ENCODE measurements at regions not wholly inside any gene's neighbourhood (a gene's known extent, or its start where the extent isn't known, plus 50 kb on each side); places are given as distances from the start of the nearest gene placed in this dataset.

DNA sequence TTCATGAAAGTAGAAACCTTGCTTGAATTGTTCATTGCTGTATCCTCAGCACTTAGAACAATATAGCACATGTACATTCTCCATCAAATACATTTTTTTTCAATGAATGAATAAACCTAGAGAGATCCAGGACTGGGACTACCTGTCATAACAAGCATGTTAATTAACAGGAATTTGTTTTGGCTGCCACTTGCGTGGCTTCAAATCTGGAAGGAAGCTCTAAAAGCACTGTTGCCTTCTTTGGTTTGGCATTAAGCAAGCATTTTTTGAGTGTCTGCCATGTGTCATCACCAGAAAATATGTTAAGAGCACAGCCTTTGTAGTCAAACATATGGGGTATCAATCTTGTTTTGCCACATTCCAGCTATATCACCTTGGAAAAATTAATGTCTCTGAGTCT lies 131.9 kb upstream of the BACH2 start:
- ChIA-PET CTCF (ENCODE audit: unreplicated experiment) (no interaction called here), POLR2A (interaction anchor here (0.5 to 0.7 kb wide), 5 partner anchors 11 to 918 kb away, joined by 3 read pairs; no protein-coding TSS in a partner anchor)
- no peaks in the 10 kb centered on the region; the same call in 1 of the 2 replicates for H3K36me3 ChIP-seq (ENCODE audit: insufficient read depth, low read length)
- no peak overlapping the region for H2AFZ ChIP-seq (ENCODE audit: low read length)
- BruUV-seq (replicated peaks): no TSS peak
- DNase-seq (ENCODE audit: low spot score): no peak
- H3K27ac ChIP-seq (ENCODE audit: low read depth, low read length, poor library complexity, severe bottlenecking): no peak overlapping the region
- intact Hi-C loops (cut with micrococcal nuclease; ENCODE audit: unreplicated experiment): no loop called here
- H3K9me3 ChIP-seq (ENCODE audit: low read length): peaks cover 42% of the 10 kb centered on the region
- H3K4me1 ChIP-seq (ENCODE audit: insufficient read depth, low read length, poor library complexity, severe bottlenecking): peaks cover 16% of the 10 kb centered on the region
- H3K9me2 ChIP-seq (ENCODE audit: insufficient read depth, low read length): no peaks in the 10 kb centered on the region
- H3K4me3 ChIP-seq (ENCODE audit: low read depth, low read length, poor library complexity, severe bottlenecking): no peak overlapping the region
- no peaks in the 10 kb centered on the region for H4K20me1 ChIP-seq (ENCODE audit: insufficient read depth, low read length)
- no peak overlapping the region for H3K4me2 ChIP-seq (ENCODE audit: low read length)
- no peaks in the 10 kb centered on the region for H3K79me2 ChIP-seq (ENCODE audit: insufficient read depth, low read depth, low read length)
- TF ChIP-seq EZH2phosphoT487 (IDR thresholded peaks at IDR 0.05; ENCODE audit: borderline replicate concordance, low read depth, low read length): no peak
- no peak for TF ChIP-seq CTCF (conservative IDR thresholded peaks at IDR 0.05; ENCODE audit: low read length)

GRCh38 chr6:90425161-90425641 lies 128.6 kb upstream of the BACH2 start:
- BruUV-seq (replicated peaks): no TSS peak
- ChIA-PET CTCF (ENCODE audit: unreplicated experiment) (no interaction called here), POLR2A (interaction anchor here (0.6 to 3.2 kb wide), 8 partner anchors 10 to 265 kb away, joined by 3 to 20 read pairs (median 4); no protein-coding TSS in a partner anchor)
- no peak for DNase-seq (ENCODE audit: low spot score)
- Histone ChIP-seq H2AFZ (ENCODE audit: low read length) (peak overlapping the region; percentile 80), H4K20me1 (ENCODE audit: insufficient read depth, low read length) (no peaks in the 10 kb centered on the region), H3K4me2 (ENCODE audit: low read length) (peak overlapping the region; percentile 64), H3K4me3 (ENCODE audit: low read depth, low read length, poor library complexity, severe bottlenecking) (peak overlapping the region; percentile 49), H3K4me1 (ENCODE audit: insufficient read depth, low read length, poor library complexity, severe bottlenecking) (peaks cover 17% of the 10 kb centered on the region), H3K9me2 (ENCODE audit: insufficient read depth, low read length) (no peaks in the 10 kb centered on the region), H3K27ac (ENCODE audit: low read depth, low read length, poor library complexity, severe bottlenecking) (no peak overlapping the region), H3K9me3 (ENCODE audit: low read length) (peaks cover 23% of the 10 kb centered on the region; the same call in 1 of the 2 replicates), H3K79me2 (ENCODE audit: insufficient read depth, low read depth, low read length) (no peaks in the 10 kb centered on the region), H3K36me3 (ENCODE audit: insufficient read depth, low read length) (no peaks in the 10 kb centered on the region; the same call in 1 of the 2 replicates)
- TF ChIP-seq EZH2phosphoT487 (IDR thresholded peaks at IDR 0.05; ENCODE audit: borderline replicate concordance, low read depth, low read length) (no peak), CTCF (conservative IDR thresholded peaks at IDR 0.05; ENCODE audit: low read length) (no peak)
- intact Hi-C loops (cut with micrococcal nuclease; ENCODE audit: unreplicated experiment): no loop called here

- Histone ChIP-seq H3K9me2 (ENCODE audit: insufficient read depth, low read length) (no peaks in the 10 kb centered on the region), H4K20me1 (ENCODE audit: insufficient read depth, low read length) (no peaks in the 10 kb centered on the region), H3K27ac (ENCODE audit: low read depth, low read length, poor library complexity, severe bottlenecking) (no peak overlapping the region), H3K9me3 (ENCODE audit: low read length) (peaks cover 17% of the 10 kb centered on the region; the same call in 1 of the 2 replicates), H3K4me1 (ENCODE audit: insufficient read depth, low read length, poor library complexity, severe bottlenecking) (peaks cover 17% of the 10 kb centered on the region), H3K79me2 (ENCODE audit: insufficient read depth, low read depth, low read length) (no peaks in the 10 kb centered on the region), H3K4me3 (ENCODE audit: low read depth, low read length, poor library complexity, severe bottlenecking) (peak overlapping the region; percentile 49), H3K4me2 (ENCODE audit: low read length) (0 out of 2 replicates have a peak overlapping the region, but pooled peaks have one; percentile 64), H3K36me3 (ENCODE audit: insufficient read depth, low read length) (no peaks in the 10 kb centered on the region; the same call in 1 of the 2 replicates), H2AFZ (ENCODE audit: low read length) (peak overlapping the region; percentile 80; the same call in 1 of the 2 replicates)
- ChIA-PET POLR2A (interaction anchor here (0.6 to 3.2 kb wide), 17 partner anchors 9 to 265 kb away, joined by 3 to 20 read pairs (median 3); no protein-coding TSS in a partner anchor), CTCF (ENCODE audit: unreplicated experiment) (no interaction called here)
- BruUV-seq (replicated peaks): no TSS peak
- intact Hi-C loops (cut with micrococcal nuclease; ENCODE audit: unreplicated experiment): no loop called here
- no peak for DNase-seq (ENCODE audit: low spot score)
- no peak for TF ChIP-seq CTCF (conservative IDR thresholded peaks at IDR 0.05; ENCODE audit: low read length)
These were observed 127.9 kb upstream of the BACH2 start for GRCh38 chr6:90424580-90424979.
